GM21576 (cell line): ENCODE measurements at regions not wholly inside any gene's neighbourhood (a gene's known extent, or its start where the extent isn't known, plus 50 kb on each side); places are given as distances from the start of the nearest gene placed in this dataset.
"Not testable (repeated sequence)": the region's sequence is repeated elsewhere in the genome, so short reads cannot be mapped to it uniquely, and the experiment has no call there.

Experiments used
- ATAC-seq: cut with Tn5 transposase; IDR thresholded peaks from one replicate; pipeline ENCODE4 v1.9.1; 2021; ENCODE audit warnings: mild to moderate bottlenecking, moderate library complexity; ENCODE audit not compliant: unreplicated experiment

- ATAC-seq = no peak
Measured at GRCh38 chr18:10241579-10241978, 212.9 kb upstream of the APCDD1 start.

GRCh38 chr18:10242936-10243680 is 211.3 kb upstream of the APCDD1 start:
- ATAC-seq = no peak

GRCh38 chr18:10244341-10244740 is 210.1 kb upstream of the APCDD1 start:
- no peak for ATAC-seq

- ATAC-seq = no peak
Measured at GRCh38 chr18:10245031-10245845, 209.2 kb upstream of the APCDD1 start.

GRCh38 chr18:10245846-10246175 is 208.6 kb upstream of the APCDD1 start:
- no peak for ATAC-seq

- ATAC-seq = no peak
Measured at GRCh38 chr18:10247021-10247741, 207.3 kb upstream of the APCDD1 start.

- ATAC-seq = no peak
Measured at GRCh38 chr18:10247742-10248082, 206.7 kb upstream of the APCDD1 start.

GRCh38 chr18:10248738-10249137 is 205.7 kb upstream of the APCDD1 start:
- ATAC-seq = no peak

GRCh38 chr18:10249270-10249669 is 205.2 kb upstream of the APCDD1 start:
- no peak for ATAC-seq

GRCh38 chr18:10249801-10250200 is 204.6 kb upstream of the APCDD1 start:
- no peak for ATAC-seq

GRCh38 chr18:10252494-10252893 is 201.9 kb upstream of the APCDD1 start:
- ATAC-seq = no peak

- ATAC-seq = no peak
Measured at GRCh38 chr18:10252952-10253705, 201.3 kb upstream of the APCDD1 start.

GRCh38 chr18:10256276-10256675 is 198.2 kb upstream of the APCDD1 start:
- ATAC-seq = not testable (repeated sequence)

- ATAC-seq = no peak
Measured at GRCh38 chr18:10258836-10259474, 195.5 kb upstream of the APCDD1 start.

GRCh38 chr18:10259901-10260300 is 194.5 kb upstream of the APCDD1 start:
- no peak for ATAC-seq

- ATAC-seq = no peak
Measured at GRCh38 chr18:10261344-10262276, 192.8 kb upstream of the APCDD1 start.

GRCh38 chr18:10262566-10262965 is 191.9 kb upstream of the APCDD1 start:
- ATAC-seq = no peak

GRCh38 chr18:10264260-10264659 is 190.2 kb upstream of the APCDD1 start:
- no peak for ATAC-seq

- no peak for ATAC-seq
Measured at GRCh38 chr18:10265560-10266333, 188.7 kb upstream of the APCDD1 start.
